GM12874 (cell line): ENCODE measurements at regions not wholly inside any gene's neighbourhood (a gene's known extent, or its start where the extent isn't known, plus 50 kb on each side); places are given as distances from the start of the nearest gene placed in this dataset.

Experiments
- CTCF ChIP-seq: IDR thresholded peaks from 2 replicates; pipeline ENCODE4 v1.5.1; 2011; ENCODE audit warnings: low read depth, mild to moderate bottlenecking, control low read depth, low read length, moderate library complexity; ENCODE audit not compliant: insufficient read depth

- no peak for TF ChIP-seq CTCF
Measured at GRCh38 chr15:62378772-62379498, 213.8 kb upstream of the C2CD4B start.

GRCh38 chr15:62380011-62380410 is 214.9 kb upstream of the C2CD4B start:
- TF ChIP-seq CTCF, result no peak

GRCh38 chr15:62382046-62382445 is 217.0 kb upstream of the C2CD4B start:
- no peak for TF ChIP-seq CTCF

GRCh38 chr15:62389885-62390790 is 225.1 kb upstream of the C2CD4B start, which contains the start of gene TLN2:
Gene TLN2 (plus strand): TSS chr15:62390550.
- TF ChIP-seq CTCF, result no peak

- no peak for TF ChIP-seq CTCF
Measured at GRCh38 chr15:62390791-62391640, 225.9 kb upstream of the C2CD4B start.

DNA sequence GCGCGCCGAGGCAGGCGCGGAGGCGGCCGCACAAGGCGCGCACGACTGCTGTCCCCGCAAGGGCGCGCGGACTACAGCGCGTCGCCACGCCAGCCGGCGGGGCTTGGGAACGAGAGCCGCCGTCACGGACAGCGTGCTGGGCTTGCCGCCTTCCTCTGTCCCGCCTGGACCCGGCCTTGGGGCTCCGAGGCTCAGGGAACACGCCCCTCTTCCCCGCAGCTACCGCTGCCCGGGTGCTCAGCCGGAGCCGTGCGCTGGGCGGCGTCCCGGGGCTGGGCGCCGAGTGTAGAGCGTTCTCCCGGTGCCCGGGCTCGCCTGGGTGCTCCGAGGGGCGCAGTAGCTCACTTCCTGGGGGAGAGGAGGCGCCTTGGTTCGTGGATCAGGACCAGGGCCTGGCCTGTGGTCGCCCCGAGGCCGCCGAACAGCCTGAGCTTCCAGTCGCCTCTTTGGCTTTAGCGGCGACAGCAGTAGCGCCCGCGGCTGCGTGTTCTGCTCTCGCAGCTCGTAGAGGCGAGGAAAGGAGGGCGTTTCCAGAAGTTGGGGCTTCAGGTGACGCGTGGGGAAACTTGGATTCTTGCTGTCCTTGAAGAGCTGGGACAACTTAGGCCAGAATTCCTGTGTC is 226.7 kb upstream of the C2CD4B start:
- no peak for TF ChIP-seq CTCF
